Right cardiac atrium (tissue), 5 donors: ENCODE measurements at regions not wholly inside any gene's neighbourhood (a gene's known extent, or its start where the extent isn't known, plus 50 kb on each side); places are given as distances from the start of the nearest gene placed in this dataset.

Source experiments
- ATAC-seq, 2 donors: fragments of 200-7000 bp; cut with Tn5 transposase; one replicate each; pipeline versions ENCODE4 v1.8.0 to v1.9.1; 2020; ENCODE audit warnings: moderate library complexity in 2 of 2, mild to moderate bottlenecking in 1 of 2
- DNase-seq, 3 donors: peaks; one replicate each; pipeline ENCODE4 v3.0.0-alpha.2; 2020
- H3K27ac ChIP-seq: one replicate; pipeline ENCODE4 v1.5.1; 2013; ENCODE audit warnings: mild to moderate bottlenecking, low read length, control low read depth, moderate library complexity
- H3K27me3 ChIP-seq: one replicate; pipeline ENCODE4 v1.6.1; 2013; ENCODE audit not compliant: control insufficient read depth, insufficient read depth
- H3K4me1 ChIP-seq: one replicate; pipeline ENCODE4 v1.6.1; 2013; ENCODE audit warnings: low read length; ENCODE audit not compliant: control insufficient read depth, insufficient read depth
- H3K4me3 ChIP-seq: one replicate; pipeline ENCODE4 v1.5.1; 2013; ENCODE audit warnings: low read length, control low read depth
- H3K9me3 ChIP-seq: one replicate; pipeline ENCODE4 v1.6.1; 2013; ENCODE audit warnings: low read length; ENCODE audit not compliant: control insufficient read depth
- WGBS: extraction: QIAGEN DNeasy Blood & Tissue Kit; methylation state at CpG from one replicate; pipeline ENCODE4 v1.1.7; 2013; 5-methylcytosine and 5-hydroxymethylcytosine counted together
- intact Hi-C, 4 donors: fragments of 100-400 bp; cut with DNase I; formaldehyde crosslinking; loops; one replicate each; pipeline versions ENCODE4 v1.11.0 to v1.14.0; 2022 to 2023
- donor health status: healthy with polysubstance abuse.
- donor health status: DM: no; HTN: yes; CAD: no.
- donor health status: DM: no; HTN: no; CAD: no.
- donor health status: DM: no; HTN: yes; CAD: no; lungs with severe emphysema.
- donor health status: DM: yes; HTN: yes; CAD: no.

- Histone ChIP-seq H3K27ac (no peak overlapping the region), H3K9me3 (no peaks in the 10 kb centered on the region), H3K4me3 (no peak overlapping the region), H3K4me1 (peaks cover 1% of the 10 kb centered on the region), H3K27me3 (no peaks in the 10 kb centered on the region)
- DNase-seq = no peak
- 97% methylated on average over 3 of the region's 3 CpGs for WGBS
- intact Hi-C loops = no loop called here
- ATAC-seq = no peak
Measured at GRCh38 chrX:39016556-39016955, 215.3 kb downstream of the MID1IP1 start.

- no peaks in the 10 kb centered on the region for H3K27me3 ChIP-seq
- no peak overlapping the region for H3K4me3 ChIP-seq
- intact Hi-C loops = no loop called here
- H3K9me3 ChIP-seq = no peaks in the 10 kb centered on the region
- no peak overlapping the region for H3K27ac ChIP-seq
- ATAC-seq (no peak), DNase-seq (no peak)
- WGBS = 95% methylated on average over 4 of the region's 4 CpGs
- H3K4me1 ChIP-seq = peaks cover 1% of the 10 kb centered on the region
Measured at GRCh38 chrX:39017077-39017476, 215.8 kb downstream of the MID1IP1 start.

GRCh38 chrX:39017716-39018115 is 216.5 kb downstream of the MID1IP1 start:
- Histone ChIP-seq H3K9me3 (no peaks in the 10 kb centered on the region), H3K4me3 (no peak overlapping the region), H3K4me1 (peaks cover 1% of the 10 kb centered on the region), H3K27ac (no peak overlapping the region), H3K27me3 (no peaks in the 10 kb centered on the region)
- intact Hi-C loops = no loop called here
- DNase-seq (no peak), ATAC-seq (no peak)
- WGBS = 24% methylated on average over 6 of the region's 6 CpGs

- ATAC-seq = no peak
- 88% methylated on average over 3 of the region's 3 CpGs for WGBS
- intact Hi-C loops = no loop called here
- peaks cover 1% of the 10 kb centered on the region for H3K4me1 ChIP-seq
- no peaks in the 10 kb centered on the region for H3K27me3 ChIP-seq
- H3K27ac ChIP-seq = no peak overlapping the region
- H3K4me3 ChIP-seq = no peak overlapping the region
- H3K9me3 ChIP-seq = no peaks in the 10 kb centered on the region
- DNase-seq = no peak
Measured at GRCh38 chrX:39018541-39018940, 217.3 kb downstream of the MID1IP1 start.

GRCh38 chrX:39019056-39019455 is 217.8 kb downstream of the MID1IP1 start:
- Histone ChIP-seq H3K9me3 (no peaks in the 10 kb centered on the region), H3K27me3 (no peaks in the 10 kb centered on the region), H3K27ac (no peak overlapping the region), H3K4me3 (no peak overlapping the region), H3K4me1 (peaks cover 1% of the 10 kb centered on the region)
- WGBS = 92% methylated on average over 10 of the region's 10 CpGs
- intact Hi-C loops = no loop called here
- ATAC-seq (no peak), DNase-seq (no peak)

GRCh38 chrX:39020051-39020669 is 218.9 kb downstream of the MID1IP1 start:
- Histone ChIP-seq H3K27ac (no peak overlapping the region), H3K4me3 (no peak overlapping the region), H3K9me3 (no peaks in the 10 kb centered on the region), H3K27me3 (no peaks in the 10 kb centered on the region), H3K4me1 (peaks cover 1% of the 10 kb centered on the region)
- DNase-seq (no peak), ATAC-seq (no peak)
- intact Hi-C loops = no loop called here
- WGBS = 84% methylated on average over 6 of the region's 6 CpGs

- ATAC-seq = no peak
- no peaks in the 10 kb centered on the region for H3K9me3 ChIP-seq
Measured at GRCh38 chrX:39022106-39022505, 220.8 kb downstream of the MID1IP1 start.

GRCh38 chrX:39029221-39029620 is 228.0 kb downstream of the MID1IP1 start:
- intact Hi-C loops = no loop called here
- WGBS = 85% methylated on average over 2 of the region's 2 CpGs
- no peaks in the 10 kb centered on the region for H3K4me1 ChIP-seq

More at GRCh38 chrX:39022106-39022505, 220.8 kb downstream of the MID1IP1 start:
- DNase-seq = no peak
- Histone ChIP-seq H3K4me1 (peaks cover 1% of the 10 kb centered on the region), H3K27me3 (no peaks in the 10 kb centered on the region), H3K27ac (no peak overlapping the region), H3K4me3 (no peak overlapping the region)
- WGBS = 96% methylated on average over 2 of the region's 2 CpGs
- intact Hi-C loops = no loop called here

GRCh38 chrX:39030636-39031035 is 229.4 kb downstream of the MID1IP1 start:
- Histone ChIP-seq H3K4me1 (no peaks in the 10 kb centered on the region), H3K9me3 (no peaks in the 10 kb centered on the region), H3K4me3 (no peak overlapping the region), H3K27me3 (no peaks in the 10 kb centered on the region), H3K27ac (no peak overlapping the region)
- ATAC-seq (no peak), DNase-seq (no peak)
- intact Hi-C loops = no loop called here
- WGBS = 96% methylated on average over 2 of the region's 2 CpGs

More at GRCh38 chrX:39029221-39029620, 228.0 kb downstream of the MID1IP1 start:
- DNase-seq (no peak), ATAC-seq (no peak)
- Histone ChIP-seq H3K9me3 (no peaks in the 10 kb centered on the region), H3K27ac (no peak overlapping the region), H3K4me3 (no peak overlapping the region), H3K27me3 (no peaks in the 10 kb centered on the region)

GRCh38 chrX:39039890-39040289 is 238.6 kb downstream of the MID1IP1 start:
- intact Hi-C loops = no loop called here
- DNase-seq (no peak), ATAC-seq (no peak)
- Histone ChIP-seq H3K27ac (no peak overlapping the region), H3K4me1 (no peaks in the 10 kb centered on the region), H3K4me3 (no peak overlapping the region), H3K9me3 (no peaks in the 10 kb centered on the region), H3K27me3 (no peaks in the 10 kb centered on the region)
- 73% methylated on average over 1 of the region's 1 CpG for WGBS

GRCh38 chrX:39043838-39044550 is 242.7 kb downstream of the MID1IP1 start:
- Histone ChIP-seq H3K4me3 (no peak overlapping the region), H3K27me3 (no peaks in the 10 kb centered on the region), H3K27ac (no peak overlapping the region), H3K4me1 (no peaks in the 10 kb centered on the region), H3K9me3 (no peaks in the 10 kb centered on the region)
- 84% methylated on average over 2 of the region's 2 CpGs for WGBS
- intact Hi-C loops = no loop called here
- DNase-seq = no peak
- no peak for ATAC-seq
